ENCODE measurements at regions not wholly inside any gene's neighbourhood (a gene's known extent, or its start where the extent isn't known, plus 50 kb on each side); places are given as distances from the start of the nearest gene placed in this dataset.

GRCh38 chr4:74534121-74534520 lies 89.2 kb downstream of the AREG start:
- Histone ChIP-seq H3K27ac (ENCODE audit: low read depth, low read length) (no peak overlapping the region), H3K4me1 (ENCODE audit: insufficient read depth, low read length) (no peaks in the 10 kb centered on the region), H3K9me3 (ENCODE audit: low read length) (no peaks in the 10 kb centered on the region), H3K4me3 (ENCODE audit: low read depth in 1 of 2, low read length in 2 of 2) (no peak overlapping the region), H3K27me3 (ENCODE audit: control insufficient read depth in 1 of 2, insufficient read depth in 2 of 2, low read length in 2 of 2) (no peaks in the 10 kb centered on the region), H3K36me3 (ENCODE audit: insufficient read depth, low read length) (no peaks in the 10 kb centered on the region), H3K9ac (ENCODE audit: low read length) (no peak overlapping the region)

DNA sequence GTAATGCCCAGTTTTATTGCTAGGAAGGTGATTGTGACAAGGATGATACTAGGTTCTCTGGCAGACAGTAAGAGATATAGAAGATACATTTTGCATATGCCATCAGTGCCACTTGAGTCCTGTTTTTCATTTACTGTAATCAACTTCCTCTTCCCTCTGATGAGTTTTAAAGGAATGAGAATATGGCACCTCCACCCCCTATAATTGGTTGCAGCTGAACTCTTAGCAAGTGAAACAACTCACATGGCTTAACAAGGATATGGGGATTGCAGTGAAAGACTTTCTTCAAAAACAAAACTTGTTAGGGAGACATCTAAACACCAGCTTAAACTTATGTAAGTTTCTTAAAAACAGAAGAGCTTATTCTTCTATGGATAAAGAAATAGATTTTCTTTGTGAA lies 90.0 kb downstream of the AREG start:
- H3K9me3 ChIP-seq (ENCODE audit: low read length): no peaks in the 10 kb centered on the region
- H3K36me3 ChIP-seq (ENCODE audit: insufficient read depth, low read length): no peaks in the 10 kb centered on the region
- H3K27ac ChIP-seq (ENCODE audit: low read depth, low read length): no peak overlapping the region
- H3K4me1 ChIP-seq (ENCODE audit: insufficient read depth, low read length): no peaks in the 10 kb centered on the region
- H3K4me3 ChIP-seq (ENCODE audit: low read depth in 1 of 2, low read length in 2 of 2): no peak overlapping the region
- no peaks in the 10 kb centered on the region for H3K27me3 ChIP-seq (ENCODE audit: control insufficient read depth in 1 of 2, insufficient read depth in 2 of 2, low read length in 2 of 2)
- no peak overlapping the region for H3K9ac ChIP-seq (ENCODE audit: low read length)

DNA sequence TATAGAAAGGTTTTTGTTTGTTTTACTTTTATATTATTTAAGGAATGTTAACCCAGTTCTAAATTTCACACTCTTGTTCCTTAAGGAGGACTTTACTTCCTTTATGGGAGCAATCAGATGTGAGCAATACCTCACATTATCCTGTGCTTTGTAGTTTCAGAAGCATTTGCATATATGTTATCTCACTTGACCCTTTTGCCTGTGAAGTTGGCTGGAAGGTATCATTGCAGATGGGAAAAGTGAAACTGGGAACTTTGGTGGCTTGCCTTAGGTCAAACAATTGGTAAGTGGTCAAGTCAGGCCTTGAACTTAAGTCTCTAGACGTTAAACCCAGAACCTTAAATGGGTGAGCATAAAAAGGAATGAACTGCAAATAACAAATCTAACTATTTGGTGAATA lies 90.6 kb downstream of the AREG start:
- H3K4me3 ChIP-seq (ENCODE audit: low read depth in 1 of 2, low read length in 2 of 2): no peak overlapping the region
- no peaks in the 10 kb centered on the region for H3K9me3 ChIP-seq (ENCODE audit: low read length)
- H3K36me3 ChIP-seq (ENCODE audit: insufficient read depth, low read length): no peaks in the 10 kb centered on the region
- no peak overlapping the region for H3K27ac ChIP-seq (ENCODE audit: low read depth, low read length)
- no peaks in the 10 kb centered on the region for H3K27me3 ChIP-seq (ENCODE audit: control insufficient read depth in 1 of 2, insufficient read depth in 2 of 2, low read length in 2 of 2)
- no peaks in the 10 kb centered on the region for H3K4me1 ChIP-seq (ENCODE audit: insufficient read depth, low read length)
- no peak overlapping the region for H3K9ac ChIP-seq (ENCODE audit: low read length)

- no peak overlapping the region for H3K4me3 ChIP-seq (ENCODE audit: low read depth in 1 of 2, low read length in 2 of 2)
- H3K27ac ChIP-seq (ENCODE audit: low read depth, low read length): no peak overlapping the region
- H3K9me3 ChIP-seq (ENCODE audit: low read length): no peaks in the 10 kb centered on the region
- no peak overlapping the region for H3K9ac ChIP-seq (ENCODE audit: low read length)
- H3K4me1 ChIP-seq (ENCODE audit: insufficient read depth, low read length): no peaks in the 10 kb centered on the region
- H3K27me3 ChIP-seq (ENCODE audit: control insufficient read depth in 1 of 2, insufficient read depth in 2 of 2, low read length in 2 of 2): no peaks in the 10 kb centered on the region
- H3K36me3 ChIP-seq (ENCODE audit: insufficient read depth, low read length): no peaks in the 10 kb centered on the region
These were observed 91.6 kb downstream of the AREG start for GRCh38 chr4:74536557-74536956.

GRCh38 chr4:74537459-74537858 lies 92.5 kb downstream of the AREG start:
- no peaks in the 10 kb centered on the region for H3K4me1 ChIP-seq (ENCODE audit: insufficient read depth, low read length)
- H3K9me3 ChIP-seq (ENCODE audit: low read length): no peaks in the 10 kb centered on the region
- H3K27me3 ChIP-seq (ENCODE audit: control insufficient read depth in 1 of 2, insufficient read depth in 2 of 2, low read length in 2 of 2): no peaks in the 10 kb centered on the region
- H3K9ac ChIP-seq (ENCODE audit: low read length): no peak overlapping the region
- H3K36me3 ChIP-seq (ENCODE audit: insufficient read depth, low read length): no peaks in the 10 kb centered on the region
- H3K27ac ChIP-seq (ENCODE audit: low read depth, low read length): no peak overlapping the region
- no peak overlapping the region for H3K4me3 ChIP-seq (ENCODE audit: low read depth in 1 of 2, low read length in 2 of 2)

GRCh38 chr4:74539044-74539790 lies 94.3 kb downstream of the AREG start:
- no peak overlapping the region for H3K27ac ChIP-seq (ENCODE audit: low read depth, low read length)
- H3K36me3 ChIP-seq (ENCODE audit: insufficient read depth, low read length): no peaks in the 10 kb centered on the region
- H3K4me1 ChIP-seq (ENCODE audit: insufficient read depth, low read length): peaks cover 13% of the 10 kb centered on the region
- no peak overlapping the region for H3K4me3 ChIP-seq (ENCODE audit: low read depth in 1 of 2, low read length in 2 of 2)
- no peaks in the 10 kb centered on the region for H3K27me3 ChIP-seq (ENCODE audit: control insufficient read depth in 1 of 2, insufficient read depth in 2 of 2, low read length in 2 of 2)
- H3K9me3 ChIP-seq (ENCODE audit: low read length): no peaks in the 10 kb centered on the region
- H3K9ac ChIP-seq (ENCODE audit: low read length): no peak overlapping the region

DNA sequence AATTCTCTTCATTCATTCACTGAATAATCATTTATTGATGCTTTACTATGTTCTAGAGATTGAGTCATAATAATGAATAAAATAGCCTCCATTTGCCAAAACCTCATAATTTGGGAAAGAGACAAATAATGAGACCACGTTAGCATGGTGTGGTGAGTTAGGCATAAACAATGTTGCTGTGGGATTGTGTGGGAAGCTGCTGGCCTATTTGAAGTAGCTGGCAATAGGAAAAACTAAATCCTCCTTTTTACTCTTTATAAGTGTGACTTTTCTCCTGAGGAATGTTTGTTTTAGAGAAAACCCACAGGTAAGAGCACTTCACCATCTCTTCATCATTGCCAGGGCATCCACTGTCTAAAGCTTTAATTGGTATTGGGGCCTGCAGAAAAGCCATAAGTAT lies 95.3 kb downstream of the AREG start:
- no peaks in the 10 kb centered on the region for H3K9me3 ChIP-seq (ENCODE audit: low read length)

DNA sequence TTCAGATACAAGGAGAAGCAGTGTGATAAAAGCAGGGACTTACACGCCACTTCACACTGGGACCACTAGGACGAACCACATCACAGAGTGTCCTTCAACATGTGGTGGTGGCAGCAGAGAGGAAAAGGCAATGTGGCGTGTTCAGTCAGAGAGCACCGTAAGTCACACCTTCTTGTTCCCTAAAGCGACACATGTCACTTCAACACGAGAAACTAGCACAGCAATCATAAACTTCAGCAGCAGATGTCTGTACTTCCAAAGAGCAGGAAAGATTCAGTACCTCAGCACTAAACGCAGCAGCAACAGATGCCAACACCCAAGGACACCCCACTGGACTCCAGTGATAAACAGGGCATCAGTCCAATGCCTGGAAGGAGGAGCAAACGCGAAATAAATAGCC lies 96.7 kb downstream of the AREG start:
- Histone ChIP-seq H3K9me3 (ENCODE audit: low read length) (no peaks in the 10 kb centered on the region), H3K4me1 (ENCODE audit: insufficient read depth, low read length) (peaks cover 14% of the 10 kb centered on the region), H3K4me3 (ENCODE audit: low read depth in 1 of 2, low read length in 2 of 2) (no peak overlapping the region), H3K27ac (ENCODE audit: low read depth, low read length) (no peak overlapping the region), H3K9ac (ENCODE audit: low read length) (no peak overlapping the region), H3K27me3 (ENCODE audit: control insufficient read depth in 1 of 2, insufficient read depth in 2 of 2, low read length in 2 of 2) (no peaks in the 10 kb centered on the region), H3K36me3 (ENCODE audit: insufficient read depth, low read length) (no peaks in the 10 kb centered on the region)

More for the DNA sequence above, 95.3 kb downstream of the AREG start:
- Histone ChIP-seq H3K36me3 (ENCODE audit: insufficient read depth, low read length) (no peaks in the 10 kb centered on the region), H3K4me1 (ENCODE audit: insufficient read depth, low read length) (peaks cover 14% of the 10 kb centered on the region), H3K4me3 (ENCODE audit: low read depth in 1 of 2, low read length in 2 of 2) (no peak overlapping the region), H3K9ac (ENCODE audit: low read length) (no peak overlapping the region), H3K27ac (ENCODE audit: low read depth, low read length) (no peak overlapping the region), H3K27me3 (ENCODE audit: control insufficient read depth in 1 of 2, insufficient read depth in 2 of 2, low read length in 2 of 2) (no peaks in the 10 kb centered on the region)

GRCh38 chr4:74543231-74543781 lies 98.4 kb downstream of the AREG start:
- H3K4me3 ChIP-seq (ENCODE audit: low read depth in 1 of 2, low read length in 2 of 2): no peak overlapping the region
- no peak overlapping the region for H3K27ac ChIP-seq (ENCODE audit: low read depth, low read length)
- H3K36me3 ChIP-seq (ENCODE audit: insufficient read depth, low read length): no peaks in the 10 kb centered on the region
- no peaks in the 10 kb centered on the region for H3K9me3 ChIP-seq (ENCODE audit: low read length)
- H3K4me1 ChIP-seq (ENCODE audit: insufficient read depth, low read length): peaks cover 14% of the 10 kb centered on the region
- no peak overlapping the region for H3K9ac ChIP-seq (ENCODE audit: low read length)
- no peaks in the 10 kb centered on the region for H3K27me3 ChIP-seq (ENCODE audit: control insufficient read depth in 1 of 2, insufficient read depth in 2 of 2, low read length in 2 of 2)

GRCh38 chr4:74543983-74544382 lies 99.0 kb downstream of the AREG start:
- Histone ChIP-seq H3K27me3 (ENCODE audit: control insufficient read depth in 1 of 2, insufficient read depth in 2 of 2, low read length in 2 of 2) (no peaks in the 10 kb centered on the region), H3K36me3 (ENCODE audit: insufficient read depth, low read length) (no peaks in the 10 kb centered on the region), H3K27ac (ENCODE audit: low read depth, low read length) (no peak overlapping the region), H3K4me1 (ENCODE audit: insufficient read depth, low read length) (peaks cover 14% of the 10 kb centered on the region), H3K9ac (ENCODE audit: low read length) (no peak overlapping the region), H3K4me3 (ENCODE audit: low read depth in 1 of 2, low read length in 2 of 2) (no peak overlapping the region), H3K9me3 (ENCODE audit: low read length) (no peaks in the 10 kb centered on the region)

DNA sequence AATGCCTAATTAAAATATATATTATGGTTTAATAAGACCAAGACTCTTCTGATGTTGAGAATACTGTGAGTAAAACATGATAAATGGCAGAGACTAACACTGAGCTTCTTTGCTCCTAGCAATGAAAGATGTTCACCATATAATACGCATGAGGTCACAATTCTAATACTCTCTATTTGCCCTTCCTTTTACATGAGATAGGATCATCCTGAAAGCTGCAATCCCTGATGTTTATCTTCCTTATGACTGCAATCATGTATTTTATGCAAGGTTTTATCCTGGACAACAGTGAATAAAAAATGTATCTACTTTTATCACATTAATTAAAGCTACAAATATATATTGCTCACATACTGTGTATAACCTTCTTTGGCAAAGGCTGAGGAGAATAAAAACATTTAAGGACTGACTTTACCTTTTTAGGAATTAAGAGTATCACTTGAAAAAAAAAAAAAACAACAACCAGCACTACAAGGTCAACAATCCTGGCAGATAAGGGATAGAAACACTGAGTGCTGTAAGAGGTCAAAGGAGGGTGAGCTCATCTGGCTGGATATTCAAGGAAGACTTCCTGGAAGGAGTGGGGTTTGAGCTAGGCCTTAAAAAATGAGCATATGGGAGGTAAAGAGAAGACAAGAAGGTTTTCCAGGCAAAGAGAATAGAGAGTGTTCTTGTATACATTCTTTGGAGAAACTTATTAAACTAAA lies 99.9 kb downstream of the AREG start:
- no peaks in the 10 kb centered on the region for H3K9me3 ChIP-seq (ENCODE audit: low read length)
- no peaks in the 10 kb centered on the region for H3K27me3 ChIP-seq (ENCODE audit: control insufficient read depth in 1 of 2, insufficient read depth in 2 of 2, low read length in 2 of 2)
- H3K36me3 ChIP-seq (ENCODE audit: insufficient read depth, low read length): no peaks in the 10 kb centered on the region
- H3K4me1 ChIP-seq (ENCODE audit: insufficient read depth, low read length): peaks cover 14% of the 10 kb centered on the region
- H3K9ac ChIP-seq (ENCODE audit: low read length): no peak overlapping the region
- H3K4me3 ChIP-seq (ENCODE audit: low read depth in 1 of 2, low read length in 2 of 2): no peak overlapping the region
- H3K27ac ChIP-seq (ENCODE audit: low read depth, low read length): no peak overlapping the region

Data from muscle layer of colon (tissue), 2 donors.